ENCODE measurements at regions not wholly inside any gene's neighbourhood (a gene's known extent, or its start where the extent isn't known, plus 50 kb on each side); places are given as distances from the start of the nearest gene placed in this dataset.
A peak's percentile ranks its signal among the peaks of the same experiment; 100 is the strongest.

- Histone ChIP-seq H3K4me3 (no peak overlapping the region), H3K27ac (no peak overlapping the region), H3K9me3 (no peaks in the 10 kb centered on the region), H3K27me3 (no peaks in the 10 kb centered on the region), H3K4me1 (no peaks in the 10 kb centered on the region), H3K36me3 (no peaks in the 10 kb centered on the region)
- ATAC-seq (no peak), DNase-seq (no peak)
- no peak for TF ChIP-seq CTCF (IDR thresholded peaks at IDR 0.05)
- intact Hi-C loops (cut with DNase I): no loop called here
Observed at GRCh38 chrX:27924718-27925117, 56.5 kb downstream of the DCAF8L1 start.

DNA sequence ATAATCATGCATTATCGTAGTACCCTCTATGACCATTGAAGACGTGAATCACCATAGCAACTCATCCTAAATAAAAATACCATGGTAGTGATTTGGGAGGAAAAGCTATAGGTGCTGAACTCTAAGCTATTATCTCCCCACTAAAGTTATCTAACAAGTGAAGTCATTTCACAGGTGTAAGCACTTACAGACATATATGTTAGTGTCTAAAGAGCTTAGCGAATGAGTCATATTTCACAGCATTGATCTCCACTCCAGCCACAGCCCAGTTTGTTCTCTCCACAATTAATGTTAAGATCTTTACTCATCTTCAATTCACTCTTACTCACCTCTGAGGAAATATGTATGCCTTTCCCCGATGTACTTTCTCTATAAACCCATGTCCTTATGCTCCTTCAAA, 57.0 kb downstream of the DCAF8L1 start:
- no peak overlapping the region for H3K27ac ChIP-seq
- no peak overlapping the region for H3K4me3 ChIP-seq
- no peak for ATAC-seq
- H3K36me3 ChIP-seq: no peaks in the 10 kb centered on the region
- TF ChIP-seq CTCF (IDR thresholded peaks at IDR 0.05): no peak
- intact Hi-C loops (cut with DNase I): no loop called here
- no peak for DNase-seq
- no peaks in the 10 kb centered on the region for H3K4me1 ChIP-seq
- no peaks in the 10 kb centered on the region for H3K9me3 ChIP-seq
- H3K27me3 ChIP-seq: no peaks in the 10 kb centered on the region

DNA sequence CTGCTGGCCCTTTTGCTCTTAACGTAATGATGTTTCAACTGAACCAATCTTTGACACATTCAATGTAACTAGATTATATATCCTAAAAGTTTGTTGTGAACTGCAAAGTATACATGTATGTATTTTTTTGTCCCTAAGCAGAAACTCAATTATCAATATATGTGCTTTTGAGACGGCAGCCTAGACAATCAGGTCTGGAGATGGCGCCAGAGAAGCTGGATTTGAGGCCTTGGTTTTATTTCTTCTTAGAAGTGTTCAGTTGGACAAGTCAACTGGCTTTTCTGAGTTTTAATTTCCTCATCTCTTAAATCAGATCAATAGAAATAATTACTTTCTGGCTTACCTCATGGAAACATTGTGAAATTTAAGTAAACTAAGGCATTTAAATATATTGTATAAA, 62.5 kb downstream of the DCAF8L1 start:
- H3K27ac ChIP-seq: no peak overlapping the region
- DNase-seq (no peak), ATAC-seq (no peak)

GRCh38 chrX:27917713-27918500, 63.3 kb downstream of the DCAF8L1 start:
- Histone ChIP-seq H3K27ac (no peak overlapping the region), H3K9me3 (no peaks in the 10 kb centered on the region), H3K4me3 (no peak overlapping the region), H3K27me3 (no peaks in the 10 kb centered on the region), H3K4me1 (no peaks in the 10 kb centered on the region), H3K36me3 (no peaks in the 10 kb centered on the region)
- no peak for DNase-seq
- intact Hi-C loops (cut with DNase I): no loop called here
- TF ChIP-seq CTCF (IDR thresholded peaks at IDR 0.05): no peak
- no peak for ATAC-seq

More for the DNA sequence above, 62.5 kb downstream of the DCAF8L1 start:
- intact Hi-C loops (cut with DNase I): no loop called here
- no peak overlapping the region for H3K4me3 ChIP-seq
- no peaks in the 10 kb centered on the region for H3K27me3 ChIP-seq
- no peaks in the 10 kb centered on the region for H3K9me3 ChIP-seq
- H3K4me1 ChIP-seq: no peaks in the 10 kb centered on the region
- no peaks in the 10 kb centered on the region for H3K36me3 ChIP-seq
- peak; percentile 12 for TF ChIP-seq CTCF (IDR thresholded peaks at IDR 0.05)

DNA sequence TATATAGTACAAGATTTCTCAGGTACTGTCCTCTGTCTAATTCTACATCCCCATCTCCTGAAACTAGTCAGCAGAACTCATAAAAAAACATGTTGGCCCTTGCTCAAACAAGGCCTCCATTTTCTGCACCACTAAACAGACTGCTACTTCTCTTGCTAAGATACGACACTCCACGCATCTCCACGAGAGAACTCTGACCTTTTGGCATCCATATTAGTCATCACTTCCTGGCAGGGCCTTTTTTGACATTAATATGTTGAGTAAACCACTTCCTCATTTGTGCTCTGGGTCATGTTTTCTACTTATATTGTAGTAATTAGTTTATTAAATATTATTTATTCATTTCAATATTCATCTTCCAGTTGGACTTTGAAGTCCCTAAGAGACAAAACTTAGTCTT, 65.6 kb downstream of the DCAF8L1 start:
- intact Hi-C loops (cut with DNase I): no loop called here
- DNase-seq (no peak), ATAC-seq (peak; percentile 39)
- no peaks in the 10 kb centered on the region for H3K36me3 ChIP-seq
- no peak overlapping the region for H3K4me3 ChIP-seq
- H3K4me1 ChIP-seq: no peaks in the 10 kb centered on the region
- no peaks in the 10 kb centered on the region for H3K9me3 ChIP-seq
- no peak overlapping the region for H3K27ac ChIP-seq
- H3K27me3 ChIP-seq: no peaks in the 10 kb centered on the region
- TF ChIP-seq CTCF (IDR thresholded peaks at IDR 0.05): no peak

- H3K27me3 ChIP-seq: no peaks in the 10 kb centered on the region
- ATAC-seq (no peak), DNase-seq (no peak)
- no peaks in the 10 kb centered on the region for H3K36me3 ChIP-seq
- TF ChIP-seq CTCF (IDR thresholded peaks at IDR 0.05): no peak
- H3K4me1 ChIP-seq: no peaks in the 10 kb centered on the region
- intact Hi-C loops (cut with DNase I): no loop called here
- no peaks in the 10 kb centered on the region for H3K9me3 ChIP-seq
- H3K27ac ChIP-seq: no peak overlapping the region
- no peak overlapping the region for H3K4me3 ChIP-seq
Observed at GRCh38 chrX:27910412-27910811, 70.8 kb downstream of the DCAF8L1 start.

Data from upper lobe of right lung (tissue), 1 donor.